GDM1 (cell line): ENCODE measurements at regions not wholly inside any gene's neighbourhood (a gene's known extent, or its start where the extent isn't known, plus 50 kb on each side); places are given as distances from the start of the nearest gene placed in this dataset.
A peak's percentile ranks its signal among the peaks of the same experiment; 100 is the strongest.
"Not testable (repeated sequence)": the region's sequence is repeated elsewhere in the genome, so short reads cannot be mapped to it uniquely, and the experiment has no call there.

Source experiments
- DNase-seq: peaks from one replicate; lab custom pipeline; 2025; lab: John Stamatoyannopoulos, UW

DNA sequence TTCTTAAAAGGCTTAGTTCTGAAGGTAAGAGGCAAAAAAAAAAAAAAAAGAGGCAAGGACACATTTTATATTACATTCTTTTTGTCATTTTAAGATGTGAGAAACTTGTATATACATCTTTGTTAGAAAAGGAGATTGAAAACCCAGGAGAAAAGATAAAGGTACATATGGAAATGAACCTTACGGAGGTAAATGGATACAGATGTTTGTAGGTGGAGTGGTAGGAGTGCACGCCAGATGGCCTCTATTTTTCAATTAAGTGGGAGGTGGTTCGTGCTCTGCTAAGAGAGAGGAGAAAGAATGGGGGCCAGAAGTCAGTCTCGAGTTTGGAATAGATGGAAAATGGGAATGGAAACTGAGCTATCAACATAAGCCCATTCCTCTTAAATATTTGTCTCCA, 622.5 kb upstream of the GHITM start:
- no peak for DNase-seq

DNA sequence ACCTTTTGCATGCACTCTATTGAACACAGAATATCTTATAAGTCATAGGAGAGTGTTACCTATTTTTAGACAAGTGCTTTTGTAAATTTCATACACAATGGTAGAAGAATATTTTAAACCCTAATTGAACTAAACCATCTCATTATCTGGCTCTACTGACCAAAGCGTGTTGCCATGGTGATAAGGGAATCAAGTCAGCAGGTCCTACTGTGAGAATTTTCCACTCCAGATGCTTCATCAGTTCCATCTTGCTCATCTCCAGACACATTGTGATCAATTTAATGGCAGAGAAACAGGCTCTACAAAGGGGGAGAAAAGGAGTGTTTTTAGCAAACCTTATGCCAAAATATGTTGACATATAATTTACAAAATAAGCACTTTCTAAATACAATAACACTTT, 621.9 kb upstream of the GHITM start:
- no peak for DNase-seq

- no peak for DNase-seq
Observed at GRCh38 chr10:83518779-83519178, 620.5 kb upstream of the GHITM start.

DNA sequence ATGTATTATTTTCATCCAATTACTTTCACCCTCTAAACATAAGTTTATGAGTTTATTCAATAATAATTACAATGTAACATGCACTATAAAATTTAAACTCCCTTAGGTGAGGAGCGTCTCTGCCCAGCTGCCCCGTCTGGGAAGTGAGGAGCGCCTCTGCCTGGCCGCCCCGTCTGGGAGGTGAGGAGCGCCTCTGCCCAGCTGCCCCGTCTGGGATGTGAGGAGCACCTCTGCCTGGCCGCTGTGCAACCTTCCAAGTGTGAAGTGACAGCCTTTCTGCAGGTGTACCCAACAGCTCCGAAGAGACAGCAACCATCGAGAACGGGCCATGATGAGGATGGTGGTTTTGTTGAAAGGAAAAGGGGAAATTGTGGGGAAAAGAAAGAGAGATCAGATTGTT, 618.9 kb upstream of the GHITM start:
- not testable (repeated sequence) for DNase-seq

- no peak for DNase-seq
Observed at GRCh38 chr10:83522456-83522855, 616.9 kb upstream of the GHITM start.

- no peak for DNase-seq
Observed at GRCh38 chr10:83522881-83523386, 616.4 kb upstream of the GHITM start.

GRCh38 chr10:83527934-83528333, 611.4 kb upstream of the GHITM start:
- no peak for DNase-seq

DNA sequence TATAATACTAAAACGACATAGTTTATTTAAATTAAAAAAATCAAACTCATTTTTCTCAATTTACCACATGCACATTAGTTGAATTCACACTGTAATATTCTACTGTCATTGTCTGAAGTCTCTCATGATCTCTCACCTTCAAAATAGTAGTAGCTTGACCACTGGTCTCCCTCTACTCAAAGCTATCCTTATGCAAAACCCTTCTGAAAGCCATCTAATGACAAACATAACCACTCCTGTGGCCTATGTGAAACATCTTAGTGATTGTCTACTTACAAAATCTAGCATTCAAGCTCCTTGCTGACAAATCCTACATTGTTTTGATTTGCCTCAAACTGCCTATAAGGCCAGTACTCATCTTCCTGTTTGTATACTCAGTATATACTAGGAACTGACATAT, 606.0 kb upstream of the GHITM start:
- no peak for DNase-seq

DNA sequence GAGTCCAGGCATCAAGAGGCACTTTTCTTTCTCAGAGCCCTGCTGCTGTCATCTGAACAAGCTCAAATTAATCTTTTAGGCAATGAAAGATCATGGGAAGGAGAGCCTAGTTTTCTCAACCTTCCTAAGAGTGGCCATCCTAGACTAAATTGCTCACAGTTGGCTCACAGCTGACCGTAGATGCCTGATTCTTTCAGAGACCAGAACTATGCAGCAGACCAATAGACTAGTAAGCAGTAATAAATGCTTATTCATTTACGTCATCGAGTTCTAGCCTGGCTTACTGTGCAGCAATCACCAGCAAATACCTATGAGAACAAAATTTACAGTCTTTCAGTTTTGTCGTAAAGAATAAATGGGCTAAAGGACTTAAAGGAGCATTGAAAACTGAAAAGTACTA, 602.9 kb upstream of the GHITM start:
- DNase-seq: no peak

GRCh38 chr10:83538047-83538446, 601.3 kb upstream of the GHITM start:
- no peak for DNase-seq

GRCh38 chr10:83539528-83540308, 599.6 kb upstream of the GHITM start:
- DNase-seq: no peak

- DNase-seq: no peak
Observed at GRCh38 chr10:83541046-83541445, 598.3 kb upstream of the GHITM start.

DNA sequence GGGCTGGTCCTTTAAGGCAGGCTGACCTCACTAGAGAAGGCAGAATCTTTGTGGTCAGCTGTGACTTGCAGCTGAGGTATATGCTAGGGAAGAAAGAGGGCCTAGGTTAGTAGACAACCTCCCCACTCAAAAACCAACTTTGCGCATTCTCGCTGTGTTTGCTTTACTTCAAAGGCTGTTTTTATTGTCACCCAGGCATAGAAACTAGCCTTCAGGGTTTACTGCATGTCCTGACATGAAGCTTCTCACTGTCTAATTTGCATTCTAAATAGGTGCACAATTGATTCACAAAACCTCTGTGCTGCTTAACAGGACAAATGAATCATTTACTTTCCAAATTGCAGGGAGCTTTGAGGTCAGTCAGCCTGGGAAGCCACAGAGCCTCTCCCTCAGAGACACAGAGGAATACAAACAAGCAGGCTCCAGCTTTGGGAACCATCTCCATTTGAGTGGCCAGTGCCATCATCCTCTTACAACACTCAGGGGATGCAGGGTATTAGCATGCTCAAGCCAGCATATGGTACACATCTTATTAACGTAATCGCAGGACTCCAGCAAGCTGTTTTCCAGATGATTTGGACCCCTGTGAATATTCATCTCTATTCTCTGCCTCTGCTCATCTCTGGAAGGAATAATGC, 596.4 kb upstream of the GHITM start:
- DNase-seq: no peak

DNA sequence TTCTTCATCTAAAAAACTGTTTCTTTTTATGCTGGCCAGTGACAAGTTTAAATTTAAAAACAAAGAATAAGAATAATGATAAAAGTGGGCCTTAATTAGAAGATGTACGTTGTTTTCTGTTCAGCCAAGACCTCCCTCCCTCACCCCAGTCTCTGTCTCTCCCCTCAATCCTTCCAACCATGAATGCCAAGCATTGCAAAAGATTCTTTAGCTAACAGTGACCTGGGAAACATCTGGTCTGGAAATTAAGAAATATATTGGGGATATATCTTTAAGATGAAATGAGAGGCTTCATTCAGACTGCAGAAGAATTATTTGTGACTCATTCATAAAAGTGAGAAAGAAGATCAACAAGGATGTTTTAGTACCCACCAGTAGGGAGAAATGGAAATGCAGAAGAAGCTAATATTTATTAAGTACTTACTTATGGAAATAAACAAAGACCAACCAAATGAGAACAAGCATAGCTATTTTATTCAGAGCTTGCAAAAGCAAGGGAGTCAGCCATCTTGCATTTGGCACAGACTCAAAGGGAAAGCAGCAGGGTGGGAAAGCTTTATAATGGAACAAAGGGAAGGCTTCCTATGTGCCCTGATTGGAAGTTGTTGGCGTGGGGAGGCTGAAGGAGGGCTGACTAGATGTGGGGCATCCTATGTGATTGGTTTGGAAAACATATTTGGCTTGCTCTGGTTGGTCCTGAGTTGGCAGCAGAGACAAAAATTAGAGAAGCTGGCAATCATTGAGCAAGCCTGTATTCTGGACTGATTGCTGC, 595.4 kb upstream of the GHITM start:
- DNase-seq: no peak

DNA sequence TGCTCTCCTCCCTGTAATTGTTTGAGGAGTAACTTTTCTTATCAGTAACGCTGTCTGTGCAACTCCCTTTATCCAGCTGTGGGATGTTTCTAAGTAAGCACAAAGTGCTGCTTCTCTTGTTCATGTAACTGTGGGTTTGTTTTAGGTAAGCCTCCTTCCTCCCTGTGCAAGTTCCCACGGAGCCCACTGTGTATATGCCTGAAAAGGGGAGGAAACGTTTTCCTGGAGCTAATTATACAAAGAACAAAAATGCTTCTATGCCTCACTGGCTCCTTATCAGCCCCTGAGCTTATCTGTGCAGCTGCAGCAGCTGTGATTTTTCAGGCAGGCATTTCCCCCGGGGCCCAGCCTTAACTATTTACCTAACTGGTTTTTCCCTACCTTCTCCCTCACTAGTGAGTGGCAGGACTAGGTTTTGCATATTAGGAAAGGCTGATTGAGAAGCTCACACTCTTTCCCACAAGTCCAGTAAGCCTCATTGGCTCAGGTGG, 593.4 kb upstream of the GHITM start:
- no peak for DNase-seq

DNA sequence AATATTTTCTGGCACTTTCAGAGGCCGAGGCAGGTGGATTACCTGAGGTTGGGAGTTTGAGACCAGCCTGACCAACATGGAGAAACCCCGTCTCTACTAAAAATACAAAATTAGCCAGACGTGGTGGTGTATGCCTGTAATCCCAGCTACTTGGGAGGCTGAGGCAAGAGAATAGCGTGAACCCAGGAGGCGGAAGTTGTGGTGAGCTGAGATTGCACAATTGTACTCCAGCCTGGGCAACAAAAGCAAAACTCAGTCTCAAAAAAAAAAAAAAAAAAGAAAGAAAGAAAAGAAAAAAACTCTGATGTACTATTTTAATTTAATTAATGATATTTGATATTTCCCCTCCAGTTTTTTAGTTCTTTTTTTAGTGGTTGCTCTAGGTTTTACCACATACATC, 588.1 kb upstream of the GHITM start:
- DNase-seq: not testable (repeated sequence)

DNA sequence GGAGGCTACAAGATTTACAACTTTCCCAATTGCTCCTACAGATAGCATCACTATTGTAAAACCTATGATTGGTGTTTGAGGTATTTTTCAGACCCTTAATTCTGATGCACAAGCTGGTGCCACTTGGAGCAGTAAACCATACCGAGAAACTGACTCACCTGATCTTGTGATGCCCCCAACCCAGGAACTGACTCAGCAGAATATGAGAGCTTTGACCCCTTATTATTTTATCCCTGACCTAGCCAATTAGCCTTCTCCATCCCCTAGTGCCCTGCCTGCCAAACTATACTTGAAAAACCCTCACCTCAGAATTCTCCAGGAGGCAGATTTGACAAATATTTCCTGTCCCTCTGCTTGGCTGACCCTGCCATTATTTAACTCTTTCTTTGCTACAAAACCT, 585.9 kb upstream of the GHITM start:
- no peak for DNase-seq

GRCh38 chr10:83555264-83555663, 584.0 kb upstream of the GHITM start:
- no peak for DNase-seq

DNA sequence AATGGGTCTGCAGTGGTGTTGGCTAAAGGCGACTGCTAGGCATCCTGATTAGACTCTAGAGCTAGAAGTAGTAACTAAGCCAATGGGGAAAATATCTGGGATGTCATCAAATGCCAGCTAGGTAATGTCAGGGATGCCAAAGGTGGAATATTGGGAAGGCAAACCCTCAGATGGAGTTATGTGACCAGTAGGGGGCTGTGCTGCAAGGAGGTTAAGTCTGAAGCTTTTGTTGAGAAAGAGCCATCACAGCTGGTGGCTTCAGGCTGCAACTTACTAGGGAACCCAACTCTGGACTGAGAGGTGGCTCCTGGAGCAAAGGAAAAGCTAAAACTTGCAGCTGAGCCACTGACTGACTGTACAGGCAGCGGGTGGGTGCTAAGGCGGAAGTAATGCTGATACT, 576.9 kb upstream of the GHITM start:
- DNase-seq: no peak

GRCh38 chr10:83564889-83565588, 574.3 kb upstream of the GHITM start:
- DNase-seq: peak; percentile 0

- no peak for DNase-seq
Observed at GRCh38 chr10:83572036-83572435, 567.3 kb upstream of the GHITM start.

- no peak for DNase-seq
Observed at GRCh38 chr10:83574770-83575169, 564.5 kb upstream of the GHITM start.
